SK-MEL-5 (cell line): ENCODE measurements at regions not wholly inside any gene's neighbourhood (a gene's known extent, or its start where the extent isn't known, plus 50 kb on each side); places are given as distances from the start of the nearest gene placed in this dataset.
"Not testable (repeated sequence)": the region's sequence is repeated elsewhere in the genome, so short reads cannot be mapped to it uniquely, and the experiment has no call there.

ENCODE experiments used
- DNase-seq: peaks from one replicate; pipeline ENCODE4 v3.0.0-alpha.2; 2016; ENCODE audit warnings: low read depth, low spot score
- in situ Hi-C: cut with HindIII; loops from 2 replicates; pipeline ENCODE4 v1.10.0; 2016; ENCODE audit warnings: low sequenced_read_pairs, high pct_unique_total_duplicates, low pct_unique_long_range_greater_than_20kb

- in situ Hi-C loops = no loop called here
Observed at GRCh38 chr7:56479136-56479535, 362.9 kb upstream of the NUPR2 start.

GRCh38 chr7:56474271-56474670, 358.1 kb upstream of the NUPR2 start:
- in situ Hi-C loops = no loop called here
- DNase-seq = no peak

More at GRCh38 chr7:56479136-56479535, 362.9 kb upstream of the NUPR2 start:
- no peak for DNase-seq

GRCh38 chr7:56471811-56472210, 355.6 kb upstream of the NUPR2 start:
- DNase-seq = no peak
- in situ Hi-C loops = no loop called here

GRCh38 chr7:56466607-56467525, 350.6 kb upstream of the NUPR2 start:
- in situ Hi-C loops, DNase-seq: not testable (repeated sequence)

GRCh38 chr7:56449762-56450161, 333.5 kb upstream of the NUPR2 start:
- DNase-seq = no peak
- in situ Hi-C loops = no loop called here

- DNase-seq = no peak
- in situ Hi-C loops = no loop called here
Observed at GRCh38 chr7:56447864-56448693, 331.9 kb upstream of the NUPR2 start.

- DNase-seq, in situ Hi-C loops: not testable (repeated sequence)
Observed at GRCh38 chr7:56420528-56420927, 304.3 kb upstream of the NUPR2 start.

- in situ Hi-C loops = no loop called here
- DNase-seq = no peak
Observed at GRCh38 chr7:56375173-56375572, 259.0 kb upstream of the NUPR2 start.

- in situ Hi-C loops, DNase-seq: not testable (repeated sequence)
Observed at GRCh38 chr7:56374666-56375065, 258.4 kb upstream of the NUPR2 start.

GRCh38 chr7:56373314-56373713, 257.1 kb upstream of the NUPR2 start:
- in situ Hi-C loops = not testable (repeated sequence)
- DNase-seq = peak; percentile 53

- DNase-seq, in situ Hi-C loops: not testable (repeated sequence)
Observed at GRCh38 chr7:56371792-56372191, 255.6 kb upstream of the NUPR2 start.

- in situ Hi-C loops, DNase-seq: not testable (repeated sequence)
Observed at GRCh38 chr7:56370208-56370872, 254.1 kb upstream of the NUPR2 start.

GRCh38 chr7:56367914-56368313, 251.7 kb upstream of the NUPR2 start:
- DNase-seq, in situ Hi-C loops: not testable (repeated sequence)

GRCh38 chr7:56367411-56367810, 251.2 kb upstream of the NUPR2 start:
- in situ Hi-C loops, DNase-seq: not testable (repeated sequence)

- in situ Hi-C loops, DNase-seq: not testable (repeated sequence)
Observed at GRCh38 chr7:56366701-56367100, 250.5 kb upstream of the NUPR2 start.

GRCh38 chr7:56352576-56352975, 236.4 kb upstream of the NUPR2 start:
- DNase-seq, in situ Hi-C loops: not testable (repeated sequence)

GRCh38 chr7:56351181-56351580, 235.0 kb upstream of the NUPR2 start:
- DNase-seq, in situ Hi-C loops: not testable (repeated sequence)

- in situ Hi-C loops, DNase-seq: not testable (repeated sequence)
Observed at GRCh38 chr7:56348311-56348710, 232.1 kb upstream of the NUPR2 start.
